ENCODE measurements at regions not wholly inside any gene's neighbourhood (a gene's known extent, or its start where the extent isn't known, plus 50 kb on each side); places are given as distances from the start of the nearest gene placed in this dataset.

DNA sequence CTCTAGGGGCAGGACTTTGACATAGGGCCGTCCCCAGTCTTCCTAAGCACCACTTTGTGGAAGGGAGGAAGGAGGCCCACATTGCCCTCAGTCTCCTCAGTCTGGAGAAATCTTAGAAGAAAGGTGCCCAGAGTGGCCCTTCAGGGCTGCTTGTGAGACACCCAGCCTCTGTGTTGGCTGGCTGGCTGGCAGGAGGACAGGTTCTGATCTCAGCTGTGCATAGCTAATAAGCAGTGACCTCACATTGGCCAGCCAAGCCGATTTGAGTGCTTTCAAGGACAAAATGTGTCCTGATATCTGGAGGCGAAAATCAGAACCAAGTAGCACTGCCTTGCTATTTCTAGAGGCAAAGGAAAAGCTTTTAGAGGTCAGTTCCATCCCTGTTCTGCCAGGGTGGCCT lies 211.5 kb downstream of the BCOR start:
- TF ChIP-seq, protein P1, sequence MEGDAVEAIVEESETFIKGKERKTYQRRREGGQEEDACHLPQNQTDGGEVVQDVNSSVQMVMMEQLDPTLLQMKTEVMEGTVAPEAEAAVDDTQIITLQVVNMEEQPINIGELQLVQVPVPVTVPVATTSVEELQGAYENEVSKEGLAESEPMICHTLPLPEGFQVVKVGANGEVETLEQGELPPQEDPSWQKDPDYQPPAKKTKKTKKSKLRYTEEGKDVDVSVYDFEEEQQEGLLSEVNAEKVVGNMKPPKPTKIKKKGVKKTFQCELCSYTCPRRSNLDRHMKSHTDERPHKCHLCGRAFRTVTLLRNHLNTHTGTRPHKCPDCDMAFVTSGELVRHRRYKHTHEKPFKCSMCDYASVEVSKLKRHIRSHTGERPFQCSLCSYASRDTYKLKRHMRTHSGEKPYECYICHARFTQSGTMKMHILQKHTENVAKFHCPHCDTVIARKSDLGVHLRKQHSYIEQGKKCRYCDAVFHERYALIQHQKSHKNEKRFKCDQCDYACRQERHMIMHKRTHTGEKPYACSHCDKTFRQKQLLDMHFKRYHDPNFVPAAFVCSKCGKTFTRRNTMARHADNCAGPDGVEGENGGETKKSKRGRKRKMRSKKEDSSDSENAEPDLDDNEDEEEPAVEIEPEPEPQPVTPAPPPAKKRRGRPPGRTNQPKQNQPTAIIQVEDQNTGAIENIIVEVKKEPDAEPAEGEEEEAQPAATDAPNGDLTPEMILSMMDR (IDR thresholded peaks at IDR 0.05) = no peak
- TF ChIP-seq POLR2A (IDR thresholded peaks at IDR 0.05) = no peak

Data from ovary (tissue), 3 donors.